Mammary epithelial cell (primary cell): ENCODE measurements at regions not wholly inside any gene's neighbourhood (a gene's known extent, or its start where the extent isn't known, plus 50 kb on each side); places are given as distances from the start of the nearest gene placed in this dataset.

ENCODE experiments used
- CTCF ChIP-seq, 2 donors: IDR thresholded peaks in 1 of 2; conservative IDR thresholded peaks in 1 of 2; 2 replicates each; pipeline ENCODE4 v1.5.1; 2011 to 2012; ENCODE audit warnings: inconsistent platforms in 2 of 2, low read length in 2 of 2, mild to moderate bottlenecking in 2 of 2, control low read depth in 1 of 2, low read depth in 1 of 2; ENCODE audit not compliant: insufficient read depth in 1 of 2; ENCODE audit errors: extremely low read depth in 1 of 2
- EZH2 ChIP-seq: IDR thresholded peaks from 2 replicates; pipeline ENCODE4 v1.6.1; 2012; ENCODE audit warnings: low read length, inconsistent platforms, borderline replicate concordance

- TF ChIP-seq CTCF (conservative IDR thresholded peaks at IDR 0.05 in 1 of 2, IDR thresholded peaks at IDR 0.05 in 1 of 2; ENCODE audit: extremely low read depth in 1 of 2, insufficient read depth in 1 of 2, low read depth in 1 of 2, low read length in 2 of 2) (no peak), EZH2 (no peak)
These were observed 349.4 kb downstream of the DLEU7 start for GRCh38 chr13:50494138-50494537.
